ENCODE measurements at regions not wholly inside any gene's neighbourhood (a gene's known extent, or its start where the extent isn't known, plus 50 kb on each side); places are given as distances from the start of the nearest gene placed in this dataset.

DNA sequence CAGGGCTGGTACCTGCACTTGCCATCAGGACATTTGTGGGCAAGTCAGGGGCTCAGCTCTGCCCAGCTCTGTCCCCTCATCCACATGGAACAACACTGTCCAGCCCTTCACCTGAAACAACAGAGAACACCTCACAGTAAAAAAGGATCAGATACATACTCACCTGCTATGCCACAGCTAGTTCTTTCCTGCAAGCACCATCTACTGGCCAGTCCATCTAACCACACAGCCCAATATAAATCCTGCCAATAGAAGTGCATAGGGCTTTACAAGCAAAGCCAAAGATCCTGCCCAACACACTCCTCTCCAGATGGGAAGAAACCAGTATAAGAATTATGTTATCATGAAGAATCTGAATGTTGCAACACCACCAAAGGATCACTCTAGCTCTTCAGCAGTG is 52.2 kb upstream of the GALNT13 start:
- no peak overlapping the region for H3K4me3 ChIP-seq
- no peaks in the 10 kb centered on the region for H3K36me3 ChIP-seq
- TF ChIP-seq POLR2A (IDR thresholded peaks at IDR 0.05): no peak
- no peak for TF ChIP-seq EP300 (IDR thresholded peaks at IDR 0.05)
- TF ChIP-seq CTCF (IDR thresholded peaks at IDR 0.05): no peak
- intact Hi-C loops (cut with DNase I): no loop called here
- no peaks in the 10 kb centered on the region for H3K9me3 ChIP-seq
- no peaks in the 10 kb centered on the region for H3K27me3 ChIP-seq
- no peak for DNase-seq
- no peaks in the 10 kb centered on the region for H3K4me1 ChIP-seq (ENCODE audit: insufficient read depth)
- no peak overlapping the region for H3K27ac ChIP-seq
